GM23338 (cell line): ENCODE measurements at regions not wholly inside any gene's neighbourhood (a gene's known extent, or its start where the extent isn't known, plus 50 kb on each side); places are given as distances from the start of the nearest gene placed in this dataset.

Source experiments
- EZH2 ChIP-seq: fragments of 200-600 bp; sonication (generic); IDR thresholded peaks from one replicate; pipeline ENCODE4 v1.8.0; 2017; ENCODE audit warnings: antibody characterized with exemption, mild to moderate bottlenecking, low read depth; ENCODE audit not compliant: unreplicated experiment
- EZH2phosphoT487 ChIP-seq: fragments of 200-600 bp; sonication (generic); IDR thresholded peaks from one replicate; pipeline ENCODE4 v1.8.1; 2018; ENCODE audit warnings: antibody characterized with exemption; ENCODE audit not compliant: unreplicated experiment
- TF ChIP-seq, protein P1 (sequence below), 2 experiments: fragments of 200-600 bp in 1 of 2; sonication (generic) in 1 of 2; conservative IDR thresholded peaks; 2 replicates each; pipeline versions ENCODE4 v1.5.1 to v1.6.1; 2016 to 2017; ENCODE audit warnings: antibody characterized with exemption in 2 of 2, low read depth in 2 of 2, mild to moderate bottlenecking in 2 of 2, moderate library complexity in 1 of 2
- TF ChIP-seq, protein P2 (sequence below): IDR thresholded peaks from one replicate; pipeline ENCODE4 v1.6.1; 2018; ENCODE audit warnings: antibody characterized with exemption; ENCODE audit not compliant: unreplicated experiment
- TF ChIP-seq, protein P3 (sequence below): IDR thresholded peaks from 2 replicates; pipeline ENCODE4 v1.6.1; 2016; ENCODE audit warnings: antibody characterized with exemption

DNA sequence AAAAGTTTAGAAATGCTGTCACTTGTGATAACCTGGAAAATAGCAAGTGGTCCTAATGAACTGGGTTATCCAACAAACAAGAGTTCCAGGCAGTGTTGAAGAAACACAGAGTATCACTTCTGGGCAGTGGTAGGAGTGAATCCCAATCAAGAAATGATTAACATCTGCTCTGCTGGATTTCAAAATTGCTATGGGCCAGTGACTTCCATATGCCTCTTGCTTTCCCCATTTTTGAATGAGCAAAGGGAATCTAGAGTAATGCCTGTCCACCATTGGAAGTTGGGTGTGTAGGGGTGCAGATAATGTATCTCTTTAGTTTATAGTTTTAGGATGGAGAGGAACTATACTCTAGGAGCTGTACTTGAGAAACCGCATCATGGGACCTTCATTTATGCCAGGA, 236.5 kb downstream of the RPLP1 start:
- TF ChIP-seq, protein P1, sequence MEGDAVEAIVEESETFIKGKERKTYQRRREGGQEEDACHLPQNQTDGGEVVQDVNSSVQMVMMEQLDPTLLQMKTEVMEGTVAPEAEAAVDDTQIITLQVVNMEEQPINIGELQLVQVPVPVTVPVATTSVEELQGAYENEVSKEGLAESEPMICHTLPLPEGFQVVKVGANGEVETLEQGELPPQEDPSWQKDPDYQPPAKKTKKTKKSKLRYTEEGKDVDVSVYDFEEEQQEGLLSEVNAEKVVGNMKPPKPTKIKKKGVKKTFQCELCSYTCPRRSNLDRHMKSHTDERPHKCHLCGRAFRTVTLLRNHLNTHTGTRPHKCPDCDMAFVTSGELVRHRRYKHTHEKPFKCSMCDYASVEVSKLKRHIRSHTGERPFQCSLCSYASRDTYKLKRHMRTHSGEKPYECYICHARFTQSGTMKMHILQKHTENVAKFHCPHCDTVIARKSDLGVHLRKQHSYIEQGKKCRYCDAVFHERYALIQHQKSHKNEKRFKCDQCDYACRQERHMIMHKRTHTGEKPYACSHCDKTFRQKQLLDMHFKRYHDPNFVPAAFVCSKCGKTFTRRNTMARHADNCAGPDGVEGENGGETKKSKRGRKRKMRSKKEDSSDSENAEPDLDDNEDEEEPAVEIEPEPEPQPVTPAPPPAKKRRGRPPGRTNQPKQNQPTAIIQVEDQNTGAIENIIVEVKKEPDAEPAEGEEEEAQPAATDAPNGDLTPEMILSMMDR (conservative IDR thresholded peaks at IDR 0.05; ENCODE audit: low read depth in 2 of 2): no peak
- TF ChIP-seq, protein P2, sequence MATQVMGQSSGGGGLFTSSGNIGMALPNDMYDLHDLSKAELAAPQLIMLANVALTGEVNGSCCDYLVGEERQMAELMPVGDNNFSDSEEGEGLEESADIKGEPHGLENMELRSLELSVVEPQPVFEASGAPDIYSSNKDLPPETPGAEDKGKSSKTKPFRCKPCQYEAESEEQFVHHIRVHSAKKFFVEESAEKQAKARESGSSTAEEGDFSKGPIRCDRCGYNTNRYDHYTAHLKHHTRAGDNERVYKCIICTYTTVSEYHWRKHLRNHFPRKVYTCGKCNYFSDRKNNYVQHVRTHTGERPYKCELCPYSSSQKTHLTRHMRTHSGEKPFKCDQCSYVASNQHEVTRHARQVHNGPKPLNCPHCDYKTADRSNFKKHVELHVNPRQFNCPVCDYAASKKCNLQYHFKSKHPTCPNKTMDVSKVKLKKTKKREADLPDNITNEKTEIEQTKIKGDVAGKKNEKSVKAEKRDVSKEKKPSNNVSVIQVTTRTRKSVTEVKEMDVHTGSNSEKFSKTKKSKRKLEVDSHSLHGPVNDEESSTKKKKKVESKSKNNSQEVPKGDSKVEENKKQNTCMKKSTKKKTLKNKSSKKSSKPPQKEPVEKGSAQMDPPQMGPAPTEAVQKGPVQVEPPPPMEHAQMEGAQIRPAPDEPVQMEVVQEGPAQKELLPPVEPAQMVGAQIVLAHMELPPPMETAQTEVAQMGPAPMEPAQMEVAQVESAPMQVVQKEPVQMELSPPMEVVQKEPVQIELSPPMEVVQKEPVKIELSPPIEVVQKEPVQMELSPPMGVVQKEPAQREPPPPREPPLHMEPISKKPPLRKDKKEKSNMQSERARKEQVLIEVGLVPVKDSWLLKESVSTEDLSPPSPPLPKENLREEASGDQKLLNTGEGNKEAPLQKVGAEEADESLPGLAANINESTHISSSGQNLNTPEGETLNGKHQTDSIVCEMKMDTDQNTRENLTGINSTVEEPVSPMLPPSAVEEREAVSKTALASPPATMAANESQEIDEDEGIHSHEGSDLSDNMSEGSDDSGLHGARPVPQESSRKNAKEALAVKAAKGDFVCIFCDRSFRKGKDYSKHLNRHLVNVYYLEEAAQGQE: no peak
- TF ChIP-seq EZH2phosphoT487 (no peak), EZH2 (no peak)
- TF ChIP-seq, protein P3, sequence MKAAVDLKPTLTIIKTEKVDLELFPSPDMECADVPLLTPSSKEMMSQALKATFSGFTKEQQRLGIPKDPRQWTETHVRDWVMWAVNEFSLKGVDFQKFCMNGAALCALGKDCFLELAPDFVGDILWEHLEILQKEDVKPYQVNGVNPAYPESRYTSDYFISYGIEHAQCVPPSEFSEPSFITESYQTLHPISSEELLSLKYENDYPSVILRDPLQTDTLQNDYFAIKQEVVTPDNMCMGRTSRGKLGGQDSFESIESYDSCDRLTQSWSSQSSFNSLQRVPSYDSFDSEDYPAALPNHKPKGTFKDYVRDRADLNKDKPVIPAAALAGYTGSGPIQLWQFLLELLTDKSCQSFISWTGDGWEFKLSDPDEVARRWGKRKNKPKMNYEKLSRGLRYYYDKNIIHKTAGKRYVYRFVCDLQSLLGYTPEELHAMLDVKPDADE: no peak
